IMR-90 (cell line): ENCODE measurements at regions not wholly inside any gene's neighbourhood (a gene's known extent, or its start where the extent isn't known, plus 50 kb on each side); places are given as distances from the start of the nearest gene placed in this dataset.

ENCODE experiments used
- ATAC-seq: fragments of 200-7000 bp; cut with Tn5 transposase; 2 replicates; pipeline ENCODE4 v1.9.1; 2020; ENCODE audit warnings: low read depth, mild to moderate bottlenecking, moderate library complexity
- BruUV-seq: library from RNA; stranded (reverse); fragments of 400-500 nt; replicated peaks from 2 replicates; lab custom pipeline; 2021; lab: Mats Ljungman, UMichigan
- CTCF ChIA-PET: fragments of 300-600 bp; formaldehyde crosslinking; extraction: SDS; loops from one replicate; lab custom pipeline; 2021; ENCODE audit warnings: antibody characterized with exemption; lab: Yijun Ruan, JAX
- POLR2A ChIA-PET: fragments of 300-600 bp; sonication (Branson Sonifier 250); formaldehyde crosslinking; loops from one replicate; lab custom pipeline; 2022; ENCODE audit warnings: antibody characterized with exemption; ENCODE audit not compliant: unreplicated experiment; lab: Charles Lee
- DNase-seq: peaks from one replicate; pipeline ENCODE4 v3.0.0; 2013
- H2AFZ ChIP-seq: replicated peaks from 2 replicates; pipeline ENCODE3; 2013; ENCODE audit warnings: low read length, mild to moderate bottlenecking; ENCODE audit not compliant: poor library complexity
- H2AK5ac ChIP-seq: 2 replicates; pipeline ENCODE4 v1.6.1; 2013; ENCODE audit warnings: low read depth, low read length, inconsistent platforms
- H2AK9ac ChIP-seq: replicated peaks from 2 replicates; pipeline ENCODE3; 2013; ENCODE audit warnings: mild to moderate bottlenecking, low read depth, low read length, moderate library complexity; ENCODE audit not compliant: poor library complexity
- H2BK120ac ChIP-seq: 2 replicates; pipeline ENCODE4 v1.6.1; 2013; ENCODE audit warnings: low read depth, low read length, inconsistent platforms
- H2BK15ac ChIP-seq: 3 replicates; pipeline ENCODE4 v1.6.1; 2013; ENCODE audit warnings: low read depth, low read length, inconsistent platforms
- H2BK20ac ChIP-seq: 2 replicates; pipeline ENCODE4 v1.6.1; 2013; ENCODE audit warnings: low read depth, mild to moderate bottlenecking, inconsistent platforms, low read length, moderate library complexity
- H2BK5ac ChIP-seq: 2 replicates; pipeline ENCODE4 v1.6.1; 2013; ENCODE audit warnings: mild to moderate bottlenecking, low read depth, low read length, inconsistent platforms; ENCODE audit not compliant: poor library complexity, severe bottlenecking
- H3K14ac ChIP-seq: replicated peaks from 2 replicates; pipeline ENCODE4 v1.6.1; 2013; ENCODE audit warnings: low read depth, low read length, inconsistent platforms
- H3K18ac ChIP-seq: 2 replicates; pipeline ENCODE4 v1.6.1; 2013; ENCODE audit warnings: low read depth, low read length, control low read depth
- H3K23ac ChIP-seq: 2 replicates; pipeline ENCODE4 v1.6.1; 2013; ENCODE audit warnings: low read depth, low read length, inconsistent platforms
- H3K27ac ChIP-seq: 2 replicates; pipeline ENCODE4 v1.5.1; 2013; ENCODE audit warnings: mild to moderate bottlenecking, control low read depth, low read length; ENCODE audit not compliant: insufficient read depth
- H3K27me3 ChIP-seq: 2 replicates; pipeline ENCODE4 v1.6.1; 2013; ENCODE audit warnings: low read length; ENCODE audit not compliant: control insufficient read depth, insufficient read depth
- H3K36me3 ChIP-seq: 2 replicates; pipeline ENCODE4 v1.6.1; 2013; ENCODE audit warnings: low read length, mixed read lengths; ENCODE audit not compliant: control insufficient read depth, insufficient read depth
- H3K4ac ChIP-seq: 2 replicates; pipeline ENCODE4 v1.6.1; 2013; ENCODE audit warnings: low read depth, low read length, inconsistent platforms
- H3K4me1 ChIP-seq: 2 replicates; pipeline ENCODE4 v1.6.1; 2013; ENCODE audit warnings: low read length, mixed read lengths; ENCODE audit not compliant: control insufficient read depth, insufficient read depth
- H3K4me2 ChIP-seq: 2 replicates; pipeline ENCODE4 v1.6.1; 2013; ENCODE audit warnings: low read depth, mild to moderate bottlenecking, control low read depth, low read length, moderate library complexity
- H3K4me3 ChIP-seq: 2 replicates; pipeline ENCODE4 v1.5.1; 2013; ENCODE audit warnings: low read depth, mild to moderate bottlenecking, control low read depth, low read length, moderate library complexity; ENCODE audit not compliant: insufficient read depth
- H3K56ac ChIP-seq: 2 replicates; pipeline ENCODE4 v1.6.1; 2013; ENCODE audit warnings: low read length, inconsistent platforms; ENCODE audit not compliant: insufficient read depth; ENCODE audit errors: extremely low read depth
- H3K79me1 ChIP-seq, 2 experiments: 2 replicates each; pipeline ENCODE4 v1.6.1; 2013; ENCODE audit warnings: low read length in 2 of 2, inconsistent platforms in 1 of 2, low read depth in 1 of 2
- H3K9ac ChIP-seq: 2 replicates; pipeline ENCODE4 v1.6.1; 2013; ENCODE audit warnings: low read depth, low read length, control low read depth
- H3K9me1 ChIP-seq: 2 replicates; pipeline ENCODE4 v1.6.1; 2013; ENCODE audit warnings: low read length, inconsistent platforms; ENCODE audit not compliant: insufficient read depth
- H3K9me3 ChIP-seq: 2 replicates; pipeline ENCODE4 v1.6.1; 2013; ENCODE audit warnings: low read length; ENCODE audit not compliant: control insufficient read depth, insufficient read depth
- H4K20me1 ChIP-seq: 2 replicates; pipeline ENCODE4 v1.6.1; 2013; ENCODE audit warnings: low read length, inconsistent platforms; ENCODE audit not compliant: insufficient read depth
- H4K5ac ChIP-seq: 2 replicates; pipeline ENCODE4 v1.6.1; 2013; ENCODE audit warnings: mild to moderate bottlenecking, low read depth, low read length, control low read depth
- H4K8ac ChIP-seq, 2 experiments: 2 replicates each; pipeline ENCODE4 v1.6.1; 2013; ENCODE audit warnings: low read depth in 2 of 2, low read length in 2 of 2, control low read depth in 1 of 2, inconsistent platforms in 1 of 2
- H4K91ac ChIP-seq: 2 replicates; pipeline ENCODE4 v1.6.1; 2013; ENCODE audit warnings: low read depth, low read length, inconsistent platforms; ENCODE audit not compliant: insufficient read depth
- MAFK ChIP-seq: IDR thresholded peaks from 2 replicates; pipeline ENCODE4 v1.6.1; 2012; ENCODE audit warnings: low read depth, low read length, improper control_type of control experiment
- NFE2L2 ChIP-seq: fragments of 150-350 bp; IDR thresholded peaks from 2 replicates; pipeline ENCODE4 v1.6.1; 2016; ENCODE audit warnings: low read depth, mild to moderate bottlenecking, low read length
- WGBS, 2 experiments: methylation state at CpG; one replicate each; pipeline versions ENCODE4 v1.1.5 to v1.1.7; 2013; ENCODE audit warnings: missing lambda C conversion rate in 2 of 2; ENCODE audit not compliant: insufficient read length in 1 of 2; ENCODE audit errors: extremely low coverage in 2 of 2; 5-methylcytosine and 5-hydroxymethylcytosine counted together
- dilution Hi-C: fragments of 300-500 bp; cut with HindIII; formaldehyde crosslinking; loops from one replicate; pipeline ENCODE4 v1.14.3; 2018; ENCODE audit warnings: low sequenced_read_pairs; ENCODE audit not compliant: unreplicated experiment
- in situ Hi-C: fragments of 300-500 bp; cut with MboI; formaldehyde crosslinking; loops from 3 replicates; pipeline ENCODE4 v1.14.3; 2019; ENCODE audit warnings: low sequenced_read_pairs, inconsistent platforms, mixed read lengths
- intact Hi-C: fragments of 100-400 bp; cut with micrococcal nuclease; formaldehyde crosslinking; loops from 2 replicates; pipeline ENCODE4 v1.10.0; 2022
- TF ChIP-seq, protein P1 (sequence below): conservative IDR thresholded peaks from 2 replicates; pipeline ENCODE4 v1.5.1; 2012; ENCODE audit warnings: mild to moderate bottlenecking, low read depth, low read length, improper control_type of control experiment

GRCh38 chr18:67596003-67596402 is 79.5 kb upstream of the DSEL start:
- in situ Hi-C loops (no loop called here), dilution Hi-C loops (no loop called here), intact Hi-C loops (no loop called here)
- H2BK5ac ChIP-seq: no peak overlapping the region
- peaks cover 2% of the 10 kb centered on the region; the same call in 1 of the 2 replicates for H3K4me1 ChIP-seq
- WGBS, 2 experiments: no CpG with 5 or more reads among the region's 1 CpG
- H3K4me3 ChIP-seq: no peak overlapping the region
- H3K27me3 ChIP-seq: no peaks in the 10 kb centered on the region
- H3K56ac ChIP-seq: no peak overlapping the region
- H2BK20ac ChIP-seq: no peak overlapping the region
- no peak overlapping the region for H3K27ac ChIP-seq
- ATAC-seq (no peak), DNase-seq (no peak)
- no peak overlapping the region for H4K91ac ChIP-seq
- CTCF ChIA-PET: interaction anchor here (1.1 kb wide), 1 partner anchor 12 kb away, joined by 3 read pairs; no protein-coding TSS in a partner anchor
- H4K20me1 ChIP-seq: no peaks in the 10 kb centered on the region
- H3K9me1 ChIP-seq: peaks cover 3% of the 10 kb centered on the region
- H2BK120ac ChIP-seq: no peak overlapping the region
- H4K8ac ChIP-seq: no peak overlapping the region
- H3K36me3 ChIP-seq: no peaks in the 10 kb centered on the region
- no peak overlapping the region for H4K5ac ChIP-seq
- no peak overlapping the region for H2BK15ac ChIP-seq
- no peaks in the 10 kb centered on the region; the same call in 1 of the 2 replicates for H3K9me3 ChIP-seq
- POLR2A ChIA-PET: no interaction called here
- no TSS peak for BruUV-seq
- H3K4me2 ChIP-seq: no peak overlapping the region
- no peak overlapping the region for H2AK9ac ChIP-seq
- H3K14ac ChIP-seq: no peak overlapping the region
- no peak overlapping the region for H3K9ac ChIP-seq
- peak; percentile 82 for TF ChIP-seq NFE2L2
- peak; percentile 75 for TF ChIP-seq MAFK
- TF ChIP-seq, protein P1, sequence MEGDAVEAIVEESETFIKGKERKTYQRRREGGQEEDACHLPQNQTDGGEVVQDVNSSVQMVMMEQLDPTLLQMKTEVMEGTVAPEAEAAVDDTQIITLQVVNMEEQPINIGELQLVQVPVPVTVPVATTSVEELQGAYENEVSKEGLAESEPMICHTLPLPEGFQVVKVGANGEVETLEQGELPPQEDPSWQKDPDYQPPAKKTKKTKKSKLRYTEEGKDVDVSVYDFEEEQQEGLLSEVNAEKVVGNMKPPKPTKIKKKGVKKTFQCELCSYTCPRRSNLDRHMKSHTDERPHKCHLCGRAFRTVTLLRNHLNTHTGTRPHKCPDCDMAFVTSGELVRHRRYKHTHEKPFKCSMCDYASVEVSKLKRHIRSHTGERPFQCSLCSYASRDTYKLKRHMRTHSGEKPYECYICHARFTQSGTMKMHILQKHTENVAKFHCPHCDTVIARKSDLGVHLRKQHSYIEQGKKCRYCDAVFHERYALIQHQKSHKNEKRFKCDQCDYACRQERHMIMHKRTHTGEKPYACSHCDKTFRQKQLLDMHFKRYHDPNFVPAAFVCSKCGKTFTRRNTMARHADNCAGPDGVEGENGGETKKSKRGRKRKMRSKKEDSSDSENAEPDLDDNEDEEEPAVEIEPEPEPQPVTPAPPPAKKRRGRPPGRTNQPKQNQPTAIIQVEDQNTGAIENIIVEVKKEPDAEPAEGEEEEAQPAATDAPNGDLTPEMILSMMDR: no peak
- H2AK5ac ChIP-seq: no peak overlapping the region
- H3K23ac ChIP-seq: no peak overlapping the region
- no peaks in the 10 kb centered on the region for H3K79me1 ChIP-seq
- H3K4ac ChIP-seq: no peak overlapping the region
- H3K18ac ChIP-seq: no peak overlapping the region
- H2AFZ ChIP-seq: no peak overlapping the region
